ENCODE measurements at regions not wholly inside any gene's neighbourhood (a gene's known extent, or its start where the extent isn't known, plus 50 kb on each side); places are given as distances from the start of the nearest gene placed in this dataset.

DNA sequence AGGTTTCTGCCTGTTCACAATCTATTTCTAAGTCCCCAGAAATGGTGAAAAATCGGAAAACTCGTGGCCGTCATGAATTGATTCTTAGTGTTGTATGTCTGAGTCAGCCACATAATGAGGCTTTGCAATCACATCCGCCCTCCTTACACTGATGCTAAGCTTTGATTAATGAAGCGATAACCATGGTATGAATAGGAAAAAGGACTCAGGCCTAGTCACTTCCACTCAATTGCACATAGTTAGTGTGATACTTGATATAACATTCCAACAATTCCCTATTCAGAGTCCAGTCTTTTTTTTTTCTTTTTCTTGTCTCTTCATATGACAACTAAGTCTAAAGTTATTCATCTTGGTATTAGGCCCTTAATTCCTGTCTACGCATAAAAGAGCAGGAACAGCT is 1231.0 kb downstream of the VRK1 start:
- Mint-ChIP-seq H3K27ac (no peak overlapping the region), H3K36me3 (ENCODE audit: low read depth) (no peaks in the 10 kb centered on the region), H3K27me3 (ENCODE audit: low read depth, poor library complexity) (peaks cover 31% of the 10 kb centered on the region), H3K9me3 (peaks cover 23% of the 10 kb centered on the region), H3K4me1 (no peaks in the 10 kb centered on the region), H3K4me3 (no peak overlapping the region)
- no peak for DNase-seq
- TF ChIP-seq, protein P1, sequence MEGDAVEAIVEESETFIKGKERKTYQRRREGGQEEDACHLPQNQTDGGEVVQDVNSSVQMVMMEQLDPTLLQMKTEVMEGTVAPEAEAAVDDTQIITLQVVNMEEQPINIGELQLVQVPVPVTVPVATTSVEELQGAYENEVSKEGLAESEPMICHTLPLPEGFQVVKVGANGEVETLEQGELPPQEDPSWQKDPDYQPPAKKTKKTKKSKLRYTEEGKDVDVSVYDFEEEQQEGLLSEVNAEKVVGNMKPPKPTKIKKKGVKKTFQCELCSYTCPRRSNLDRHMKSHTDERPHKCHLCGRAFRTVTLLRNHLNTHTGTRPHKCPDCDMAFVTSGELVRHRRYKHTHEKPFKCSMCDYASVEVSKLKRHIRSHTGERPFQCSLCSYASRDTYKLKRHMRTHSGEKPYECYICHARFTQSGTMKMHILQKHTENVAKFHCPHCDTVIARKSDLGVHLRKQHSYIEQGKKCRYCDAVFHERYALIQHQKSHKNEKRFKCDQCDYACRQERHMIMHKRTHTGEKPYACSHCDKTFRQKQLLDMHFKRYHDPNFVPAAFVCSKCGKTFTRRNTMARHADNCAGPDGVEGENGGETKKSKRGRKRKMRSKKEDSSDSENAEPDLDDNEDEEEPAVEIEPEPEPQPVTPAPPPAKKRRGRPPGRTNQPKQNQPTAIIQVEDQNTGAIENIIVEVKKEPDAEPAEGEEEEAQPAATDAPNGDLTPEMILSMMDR (IDR thresholded peaks at IDR 0.05) = no peak

DNA sequence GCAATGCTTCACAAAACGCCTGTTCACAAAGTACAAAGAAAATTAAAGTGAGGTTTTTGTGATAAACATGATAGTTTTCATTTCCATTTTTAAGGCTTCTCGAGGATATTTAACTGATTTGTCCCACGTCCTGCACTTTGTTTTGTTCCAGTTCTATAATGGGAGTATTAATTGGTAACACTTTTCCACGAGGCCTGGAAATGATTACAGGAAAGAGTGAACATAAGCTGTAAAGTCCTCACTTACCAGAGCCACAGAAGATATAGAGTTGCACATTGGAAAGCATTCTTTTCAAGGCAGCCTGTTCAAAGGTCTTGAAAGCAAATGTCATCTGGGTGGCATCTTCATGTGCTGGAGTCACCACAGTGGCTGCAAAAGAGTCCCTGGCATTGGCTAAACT is 1236.6 kb downstream of the BCL11B start:
- no peak overlapping the region for H3K27ac Mint-ChIP-seq
- no peak overlapping the region for H3K4me3 Mint-ChIP-seq
- H3K4me1 Mint-ChIP-seq = no peaks in the 10 kb centered on the region
- TF ChIP-seq, protein P1 (IDR thresholded peaks at IDR 0.05) = no peak
- no peak for DNase-seq
- peaks cover 24% of the 10 kb centered on the region for H3K27me3 Mint-ChIP-seq (ENCODE audit: low read depth, poor library complexity)
- H3K9me3 Mint-ChIP-seq = peaks cover 21% of the 10 kb centered on the region
- H3K36me3 Mint-ChIP-seq (ENCODE audit: low read depth) = no peaks in the 10 kb centered on the region

DNA sequence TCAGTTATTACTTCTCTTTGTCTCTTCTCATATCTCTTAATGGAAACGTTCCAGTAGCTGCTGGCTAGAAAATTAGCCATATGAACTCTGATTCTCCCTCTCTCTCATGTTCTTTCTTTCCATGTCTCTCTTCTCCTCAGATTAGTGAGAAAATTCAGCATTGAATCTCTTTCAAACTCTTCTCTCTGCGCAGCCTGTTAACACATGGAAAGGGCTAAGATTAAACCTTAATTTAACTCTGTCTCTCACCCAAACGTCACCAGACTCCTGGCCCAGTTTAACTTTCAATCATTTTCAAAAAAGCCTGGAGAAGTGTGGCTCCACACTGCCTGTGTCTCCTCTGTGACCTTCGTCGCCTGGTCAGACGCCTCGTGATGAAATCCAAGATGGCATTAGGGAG is 1234.2 kb downstream of the BCL11B start:
- Mint-ChIP-seq H3K4me1 (no peaks in the 10 kb centered on the region), H3K27me3 (ENCODE audit: low read depth, poor library complexity) (peaks cover 24% of the 10 kb centered on the region), H3K4me3 (no peak overlapping the region), H3K27ac (no peak overlapping the region), H3K9me3 (peaks cover 6% of the 10 kb centered on the region), H3K36me3 (ENCODE audit: low read depth) (no peaks in the 10 kb centered on the region)
- TF ChIP-seq, protein P1 (IDR thresholded peaks at IDR 0.05) = no peak
- no peak for DNase-seq

DNA sequence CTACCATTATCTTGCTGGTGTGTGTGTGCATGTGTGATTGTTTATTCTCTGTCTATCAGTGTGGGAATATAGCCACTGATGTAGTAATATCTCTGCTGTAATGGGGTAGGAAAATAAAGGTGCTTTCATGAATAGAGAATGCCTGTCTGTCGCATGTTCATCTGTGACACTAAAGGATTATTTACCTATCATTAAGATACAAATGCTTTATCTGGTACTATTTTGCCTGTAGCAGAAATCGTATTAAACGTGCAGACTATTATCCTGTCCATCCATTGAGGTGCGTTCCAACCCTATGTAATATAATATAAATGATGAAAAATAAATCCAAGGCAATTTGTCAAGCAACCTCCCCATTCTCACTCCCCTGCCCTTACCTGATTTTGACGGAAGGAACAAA is 1215.1 kb downstream of the BCL11B start:
- Mint-ChIP-seq H3K27ac (no peak overlapping the region), H3K9me3 (peaks cover 4% of the 10 kb centered on the region), H3K4me3 (no peak overlapping the region), H3K36me3 (ENCODE audit: low read depth) (no peaks in the 10 kb centered on the region), H3K4me1 (no peaks in the 10 kb centered on the region), H3K27me3 (ENCODE audit: low read depth, poor library complexity) (peaks cover 7% of the 10 kb centered on the region)
- no peak for DNase-seq
- TF ChIP-seq, protein P1 (IDR thresholded peaks at IDR 0.05) = no peak

DNA sequence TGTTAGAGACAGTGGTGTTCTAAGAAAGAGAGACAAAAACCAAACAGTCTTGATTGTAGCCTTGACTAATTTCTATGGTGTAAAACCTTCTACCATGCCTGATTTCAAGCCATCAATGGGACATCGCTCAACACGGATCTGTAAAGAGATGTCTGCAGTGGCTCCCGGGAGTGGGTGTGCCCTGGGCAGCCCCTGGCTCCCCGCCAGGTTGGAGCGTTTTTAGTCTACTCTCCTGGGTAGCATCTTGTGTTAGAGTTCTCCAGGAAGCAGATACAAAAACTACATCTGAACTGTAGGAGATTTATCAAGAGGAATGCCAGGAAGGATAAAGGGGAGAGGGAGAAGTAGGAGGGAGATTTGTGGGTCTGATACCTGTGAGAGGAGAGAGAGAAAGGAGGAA is 1212.9 kb downstream of the BCL11B start:
- Mint-ChIP-seq H3K9me3 (peaks cover 7% of the 10 kb centered on the region), H3K4me3 (no peak overlapping the region), H3K4me1 (no peaks in the 10 kb centered on the region), H3K36me3 (ENCODE audit: low read depth) (no peaks in the 10 kb centered on the region), H3K27ac (no peak overlapping the region), H3K27me3 (ENCODE audit: low read depth, poor library complexity) (peaks cover 6% of the 10 kb centered on the region)
- no peak for DNase-seq
- TF ChIP-seq, protein P1 (IDR thresholded peaks at IDR 0.05) = no peak

DNA sequence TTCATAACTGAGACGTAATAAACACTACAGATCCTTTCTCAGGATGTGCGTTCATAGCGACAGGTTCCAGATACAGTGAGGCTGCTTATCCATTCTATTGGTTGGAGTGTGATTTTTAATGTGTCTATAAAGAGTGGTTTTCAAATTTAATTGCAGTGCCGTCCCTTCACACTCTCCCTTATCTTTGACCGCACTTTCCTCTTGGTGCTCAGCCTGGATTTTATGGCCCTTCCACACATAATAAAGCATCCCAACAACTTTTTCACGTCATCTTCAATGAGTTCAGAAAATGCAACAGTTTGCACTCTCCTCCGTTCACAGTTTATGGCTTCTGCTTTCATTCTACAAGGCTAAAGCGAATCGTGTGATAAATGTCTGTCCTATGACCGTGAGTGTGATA is 1209.9 kb downstream of the BCL11B start:
- no peak for DNase-seq
- no peaks in the 10 kb centered on the region for H3K4me1 Mint-ChIP-seq
- no peak overlapping the region for H3K4me3 Mint-ChIP-seq
- H3K9me3 Mint-ChIP-seq = peaks cover 7% of the 10 kb centered on the region
- TF ChIP-seq, protein P1 (IDR thresholded peaks at IDR 0.05) = no peak
- H3K36me3 Mint-ChIP-seq (ENCODE audit: low read depth) = no peaks in the 10 kb centered on the region
- peaks cover 7% of the 10 kb centered on the region for H3K27me3 Mint-ChIP-seq (ENCODE audit: low read depth, poor library complexity)
- H3K27ac Mint-ChIP-seq = no peak overlapping the region

All from nephron progenitor cell (in vitro differentiated cells).